H1 (cell line): ENCODE measurements at regions not wholly inside any gene's neighbourhood (a gene's known extent, or its start where the extent isn't known, plus 50 kb on each side); places are given as distances from the start of the nearest gene placed in this dataset.

Experiments
- CTCF ChIA-PET: fragments of 300-600 bp; sonication (Branson Sonifier 250); formaldehyde crosslinking; loops from one replicate; lab custom pipeline; 2021; ENCODE audit not compliant: partially characterized antibody; lab: Charles Lee
- POLR2A ChIA-PET: fragments of 300-600 bp; sonication (Branson Sonifier 250); formaldehyde crosslinking; loops from one replicate; lab custom pipeline; 2021; ENCODE audit warnings: inconsistent platforms; ENCODE audit not compliant: partially characterized antibody; lab: Charles Lee
- DNase-seq, 2 experiments: peaks; one replicate each; pipeline versions ENCODE4 v3.0.0 to v3.0.0-alpha.2; 2010 to 2022; ENCODE audit warnings: low spot score in 2 of 2, low read depth in 1 of 2, mixed read lengths in 1 of 2
- FAIRE-seq: peaks from 2 replicates; lab custom pipeline; 2011; peaks lifted over from hg19 to GRCh38; lab: Jason Lieb, UNC
- H2AFZ ChIP-seq: 2 replicates; pipeline ENCODE4 v1.8.1; 2012; ENCODE audit warnings: low read length, inconsistent platforms
- H2AK5ac ChIP-seq: 2 replicates; pipeline ENCODE4 v1.6.1; 2013; ENCODE audit warnings: low read depth, low read length
- H2BK120ac ChIP-seq: replicated peaks from 2 replicates; pipeline ENCODE3; 2013; ENCODE audit warnings: low read depth, low read length, inconsistent platforms
- H2BK12ac ChIP-seq: 2 replicates; pipeline ENCODE4 v1.6.1; 2013; ENCODE audit warnings: low read depth, low read length
- H2BK15ac ChIP-seq: 2 replicates; pipeline ENCODE4 v1.6.1; 2013; ENCODE audit warnings: low read length
- H2BK20ac ChIP-seq: 2 replicates; pipeline ENCODE4 v1.6.1; 2013; ENCODE audit warnings: low read length
- H2BK5ac ChIP-seq: 2 replicates; pipeline ENCODE4 v1.6.1; 2013; ENCODE audit warnings: low read depth, low read length
- H3K14ac ChIP-seq: 2 replicates; pipeline ENCODE4 v1.6.1; 2013; ENCODE audit warnings: inconsistent platforms; ENCODE audit not compliant: insufficient read length
- H3K18ac ChIP-seq: 2 replicates; pipeline ENCODE4 v1.6.1; 2013; ENCODE audit warnings: low read length; ENCODE audit errors: extremely low read depth
- H3K23ac ChIP-seq: 2 replicates; pipeline ENCODE4 v1.6.1; 2013; ENCODE audit warnings: inconsistent platforms; ENCODE audit not compliant: insufficient read length
- H3K23me2 ChIP-seq: 2 replicates; pipeline ENCODE4 v1.6.1; 2013; ENCODE audit warnings: low read depth, low read length
- H3K27ac ChIP-seq: 2 replicates; pipeline ENCODE4 v1.6.1; 2011; ENCODE audit warnings: low read depth, low read length, inconsistent platforms
- H3K27me3 ChIP-seq, 4 experiments: replicated peaks in 1 of 4; 1 replicate in 1 of 4; 2 replicates in 3 of 4; pipeline versions ENCODE4 v1.6.1 to v1.8.1; 2011 to 2013; ENCODE audit warnings: low read length in 3 of 4, mild to moderate bottlenecking in 3 of 4, inconsistent platforms in 2 of 4, mixed read lengths in 2 of 4, moderate library complexity in 1 of 4; ENCODE audit not compliant: control insufficient read depth in 3 of 4, insufficient read depth in 3 of 4; ENCODE audit errors: extremely low read depth in 1 of 4
- H3K36me3 ChIP-seq, 4 experiments: 2 replicates each; pipeline versions ENCODE4 v1.6.1 to v1.8.1; 2011 to 2013; ENCODE audit warnings: mild to moderate bottlenecking in 4 of 4, low read length in 3 of 4, moderate library complexity in 2 of 4, control low read depth in 1 of 4, inconsistent platforms in 1 of 4; ENCODE audit not compliant: insufficient read depth in 4 of 4, control insufficient read depth in 2 of 4
- H3K4ac ChIP-seq: replicated peaks from 2 replicates; pipeline ENCODE3; 2013; ENCODE audit warnings: low read length, low read depth, mixed read lengths, inconsistent platforms; ENCODE audit not compliant: insufficient read length
- H3K4me1 ChIP-seq, 4 experiments: replicated peaks in 1 of 4; 1 replicate in 1 of 4; 2 replicates in 3 of 4; pipeline versions ENCODE4 v1.6.1 to v1.8.1; 2011 to 2013; ENCODE audit warnings: low read length in 3 of 4, inconsistent platforms in 2 of 4, mixed read lengths in 1 of 4; ENCODE audit not compliant: insufficient read depth in 4 of 4, control insufficient read depth in 3 of 4
- H3K4me2 ChIP-seq, 2 experiments: 2 replicates each; pipeline versions ENCODE4 v1.6.1 to v1.8.1; 2011 to 2013; ENCODE audit warnings: low read depth in 2 of 2, low read length in 2 of 2, control low read depth in 1 of 2, inconsistent platforms in 1 of 2, mild to moderate bottlenecking in 1 of 2; ENCODE audit not compliant: insufficient read depth in 1 of 2
- H3K4me3 ChIP-seq, 4 experiments: fragments of 200-600, 300-600 bp in 1 of 4; sonication (generic), shearing (Covaris generic), sonication (Bioruptor Twin) in 1 of 4; 2 replicates each; pipeline versions ENCODE4 v1.5.1 to v1.8.1; 2011 to 2016; ENCODE audit warnings: low read length in 4 of 4, low read depth in 3 of 4, control low read depth in 2 of 4, inconsistent platforms in 2 of 4, mild to moderate bottlenecking in 2 of 4, mixed read lengths in 1 of 4, moderate library complexity in 1 of 4; ENCODE audit not compliant: insufficient read depth in 2 of 4; ENCODE audit errors: extremely low read depth in 1 of 4
- H3K56ac ChIP-seq: replicated peaks from 2 replicates; pipeline ENCODE3; 2013; ENCODE audit warnings: low read depth, mild to moderate bottlenecking, mixed read lengths, low read length, inconsistent platforms; ENCODE audit not compliant: insufficient read length
- H3K79me1 ChIP-seq: 2 replicates; pipeline ENCODE4 v1.6.1; 2013; ENCODE audit warnings: low read depth, low read length, control low read depth
- H3K79me2 ChIP-seq, 2 experiments: 2 replicates each; pipeline versions ENCODE4 v1.6.1 to v1.8.1; 2012 to 2013; ENCODE audit warnings: low read length in 2 of 2, mild to moderate bottlenecking in 2 of 2, inconsistent platforms in 1 of 2; ENCODE audit not compliant: insufficient read depth in 2 of 2, control insufficient read depth in 1 of 2
- H3K9ac ChIP-seq, 4 experiments: replicated peaks in 1 of 4; 1 replicate in 1 of 4; 2 replicates in 3 of 4; pipeline versions ENCODE4 v1.6.1 to v1.8.1; 2011 to 2013; ENCODE audit warnings: low read depth in 3 of 4, low read length in 3 of 4, control low read depth in 2 of 4, mild to moderate bottlenecking in 2 of 4, moderate library complexity in 2 of 4, inconsistent platforms in 1 of 4; ENCODE audit errors: extremely low read depth in 1 of 4
- H3K9me3 ChIP-seq, 2 experiments: 2 replicates each; pipeline versions ENCODE4 v1.6.1 to v1.8.1; 2012 to 2013; ENCODE audit warnings: mild to moderate bottlenecking in 2 of 2, moderate library complexity in 2 of 2, control low read depth in 1 of 2, inconsistent platforms in 1 of 2, low read depth in 1 of 2, low read length in 1 of 2, mixed read lengths in 1 of 2; ENCODE audit not compliant: insufficient read depth in 2 of 2
- H4K20me1 ChIP-seq, 2 experiments: replicated peaks in 1 of 2; 2 replicates each; pipeline versions ENCODE3 to v1.8.1; 2011 to 2013; ENCODE audit warnings: inconsistent platforms in 2 of 2, low read length in 2 of 2, mild to moderate bottlenecking in 1 of 2; ENCODE audit not compliant: insufficient read depth in 2 of 2, control insufficient read depth in 1 of 2
- H4K5ac ChIP-seq: 2 replicates; pipeline ENCODE4 v1.6.1; 2013; ENCODE audit warnings: low read length, low read depth, mixed read lengths, inconsistent platforms; ENCODE audit not compliant: insufficient read length
- H4K8ac ChIP-seq: 2 replicates; pipeline ENCODE4 v1.8.0; 2013; ENCODE audit warnings: mild to moderate bottlenecking, moderate library complexity, low read length, inconsistent platforms; ENCODE audit not compliant: insufficient read depth; ENCODE audit errors: extremely low read depth
- H4K91ac ChIP-seq: replicated peaks from 2 replicates; pipeline ENCODE3; 2013; ENCODE audit warnings: low read length, mixed read lengths, inconsistent platforms; ENCODE audit not compliant: insufficient read length
- BACH1 ChIP-seq: IDR thresholded peaks from 2 replicates; pipeline ENCODE4 v1.6.1; 2012; ENCODE audit warnings: low read length, improper control_type of control experiment
- CREB1 ChIP-seq: IDR thresholded peaks from 2 replicates; pipeline ENCODE4 v1.6.1; 2012; ENCODE audit warnings: inconsistent platforms
- FOSL1 ChIP-seq: IDR thresholded peaks from 2 replicates; pipeline ENCODE4 v1.6.1; 2011; ENCODE audit warnings: mild to moderate bottlenecking, low read depth, low read length, moderate library complexity; ENCODE audit not compliant: insufficient read depth
- MAFK ChIP-seq: IDR thresholded peaks from 2 replicates; pipeline ENCODE4 v1.6.1; 2012; ENCODE audit warnings: low read depth, mild to moderate bottlenecking, improper control_type of control experiment, low read length
- WGBS, 2 experiments: shearing (Covaris generic) in 1 of 2; methylation state at CpG; one replicate each; pipeline versions ENCODE4 v1.1.6 to v1.1.7; 2013 to 2015; ENCODE audit warnings: low lambda C conversion rate in 2 of 2, mixed read lengths in 2 of 2, inconsistent platforms in 1 of 2, low coverage in 1 of 2, missing lambda C conversion rate in 1 of 2; ENCODE audit not compliant: insufficient replicate concordance in 2 of 2, insufficient coverage in 1 of 2, insufficient read length in 1 of 2; ENCODE audit errors: extremely low coverage in 1 of 2, missing lambda C conversion rate in 1 of 2; 5-methylcytosine and 5-hydroxymethylcytosine counted together
- TF ChIP-seq, protein P1 (sequence below): IDR thresholded peaks from 2 replicates; pipeline ENCODE4 v1.6.1; 2011; ENCODE audit warnings: low read length, improper control_type of control experiment

DNA sequence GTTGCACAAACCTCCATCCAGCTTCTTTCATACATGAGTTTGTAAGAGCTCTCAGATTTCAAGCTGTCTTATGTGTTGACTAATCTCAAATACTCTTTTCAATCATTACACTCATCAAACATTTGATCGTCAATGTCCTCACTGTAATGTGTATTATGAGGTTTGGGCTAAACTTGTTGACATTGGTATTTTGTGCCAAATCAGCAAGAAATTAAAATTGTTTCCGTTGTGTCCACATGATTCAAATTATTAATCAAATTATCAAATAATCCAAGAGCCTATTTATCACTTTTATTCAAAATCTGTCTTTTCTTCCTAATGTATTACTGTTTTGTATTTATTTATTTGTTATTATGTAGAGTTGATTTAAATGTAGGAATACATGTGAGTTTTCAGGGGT is 283.4 kb downstream of the GAS1 start:
- ChIA-PET POLR2A (no interaction called here), CTCF (no interaction called here)
- Histone ChIP-seq H3K27me3 (no peaks in the 10 kb centered on the region), H4K20me1 (no peaks in the 10 kb centered on the region), H3K36me3 (no peaks in the 10 kb centered on the region), H2AK5ac (no peak overlapping the region), H4K8ac (no peak overlapping the region), H2BK15ac (no peak overlapping the region), H3K23ac (no peak overlapping the region), H3K79me2 (no peaks in the 10 kb centered on the region), H3K14ac (no peak overlapping the region), H3K9me3 (no peaks in the 10 kb centered on the region), H2BK12ac (no peak overlapping the region), H3K79me1 (no peaks in the 10 kb centered on the region), H3K4me2 (no peak overlapping the region), H3K56ac (no peak overlapping the region), H2BK5ac (no peak overlapping the region), H3K4ac (no peak overlapping the region), H2BK120ac (no peak overlapping the region), H2AFZ (no peak overlapping the region), H3K23me2 (no peaks in the 10 kb centered on the region), H4K5ac (no peak overlapping the region), H3K27ac (no peak overlapping the region), H3K4me3 (no peak overlapping the region), H3K9ac (no peak overlapping the region), H3K4me1 (no peaks in the 10 kb centered on the region), H4K91ac (no peak overlapping the region), H3K18ac (no peak overlapping the region), H2BK20ac (no peak overlapping the region)
- TF ChIP-seq BACH1: no peak
- TF ChIP-seq, protein P1, sequence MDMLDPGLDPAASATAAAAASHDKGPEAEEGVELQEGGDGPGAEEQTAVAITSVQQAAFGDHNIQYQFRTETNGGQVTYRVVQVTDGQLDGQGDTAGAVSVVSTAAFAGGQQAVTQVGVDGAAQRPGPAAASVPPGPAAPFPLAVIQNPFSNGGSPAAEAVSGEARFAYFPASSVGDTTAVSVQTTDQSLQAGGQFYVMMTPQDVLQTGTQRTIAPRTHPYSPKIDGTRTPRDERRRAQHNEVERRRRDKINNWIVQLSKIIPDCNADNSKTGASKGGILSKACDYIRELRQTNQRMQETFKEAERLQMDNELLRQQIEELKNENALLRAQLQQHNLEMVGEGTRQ: no peak
- no peak for TF ChIP-seq FOSL1
- TF ChIP-seq MAFK: 0 out of 2 replicates have a peak, but pooled peaks have one; percentile 3
- no peak for TF ChIP-seq CREB1
- no peak for DNase-seq
- no peak for FAIRE-seq
- 94% methylated on average over 2 of the region's 2 CpGs; no CpG with 5 or more reads in 1 of the 2 experiments for WGBS, 2 experiments
